Hematopoietic multipotent progenitor cell treated with erythropoietin and hydrocortisone succinate and interleukin-3 and kit ligand, for 17 days (in vitro differentiated cells): ENCODE measurements at regions not wholly inside any gene's neighbourhood (a gene's known extent, or its start where the extent isn't known, plus 50 kb on each side); places are given as distances from the start of the nearest gene placed in this dataset.
"Not testable (repeated sequence)": the region's sequence is repeated elsewhere in the genome, so short reads cannot be mapped to it uniquely, and the experiment has no call there.

Experiments
- DNase-seq: peaks from one replicate; pipeline ENCODE4 v3.0.0-alpha.2; 2015; ENCODE audit warnings: low spot score

DNA sequence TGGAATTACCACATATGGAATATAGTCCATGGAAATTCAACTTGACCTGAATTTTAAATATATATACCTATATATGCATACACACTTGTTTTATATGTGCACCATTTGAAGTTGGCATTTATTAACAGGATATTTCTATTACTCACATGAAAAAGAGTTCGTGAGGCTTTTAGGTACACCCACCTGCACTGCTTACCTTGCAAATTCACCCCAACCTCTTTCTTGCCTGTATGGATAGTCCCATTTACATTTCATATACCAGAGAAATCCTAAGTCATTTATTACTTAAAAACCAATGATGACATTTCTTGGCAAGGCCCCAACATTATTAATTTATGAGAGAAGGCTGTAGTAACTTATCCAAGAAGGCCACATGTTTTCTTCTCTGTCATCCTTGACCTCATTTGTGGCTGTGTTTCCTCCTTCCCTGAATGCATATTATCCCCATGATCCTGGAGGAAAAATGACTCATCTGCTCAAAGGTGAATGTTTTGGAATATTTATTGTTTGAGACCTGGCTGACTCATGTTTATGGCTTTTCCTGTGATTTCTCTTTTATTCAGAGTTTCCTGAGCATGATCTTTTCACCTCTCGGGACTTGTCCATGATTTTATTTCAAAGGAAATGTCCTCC lies 62.2 kb upstream of the FAM241A start:
- DNase-seq = no peak

DNA sequence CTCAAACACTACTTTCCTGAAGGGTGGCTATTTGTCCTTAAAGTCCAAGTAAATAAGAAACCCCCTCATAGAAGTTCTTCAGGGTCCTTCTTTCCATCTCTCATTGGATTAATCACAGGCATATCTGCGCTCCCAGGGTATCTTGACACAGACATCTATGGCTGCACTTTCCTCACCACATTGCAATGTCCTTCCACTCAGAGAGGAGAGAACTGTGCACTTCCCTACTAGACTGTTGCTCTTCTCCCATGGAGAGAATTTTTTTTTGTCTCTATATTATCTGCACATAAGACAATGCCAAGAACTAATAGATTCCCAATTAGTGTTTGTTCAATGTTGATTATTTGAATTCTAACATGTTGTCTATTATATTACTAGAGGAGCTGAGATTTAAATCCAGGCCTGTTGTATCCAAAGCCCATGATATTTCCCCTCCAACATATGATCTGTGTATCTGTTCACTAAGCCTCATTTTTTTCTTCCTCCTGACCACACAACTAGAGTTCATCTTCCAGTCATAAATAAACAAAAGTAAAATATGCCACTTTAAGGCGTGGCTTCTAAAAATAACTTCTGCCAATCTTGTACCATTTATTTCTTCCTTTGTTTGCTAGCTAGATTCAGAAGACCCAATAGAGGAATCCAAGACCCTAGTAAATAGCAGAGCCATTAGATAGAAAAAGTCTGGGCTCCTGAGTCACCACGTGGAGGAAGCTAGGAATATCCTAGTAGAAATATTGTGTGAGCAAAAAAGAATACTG lies 61.5 kb upstream of the FAM241A start:
- no peak for DNase-seq

DNA sequence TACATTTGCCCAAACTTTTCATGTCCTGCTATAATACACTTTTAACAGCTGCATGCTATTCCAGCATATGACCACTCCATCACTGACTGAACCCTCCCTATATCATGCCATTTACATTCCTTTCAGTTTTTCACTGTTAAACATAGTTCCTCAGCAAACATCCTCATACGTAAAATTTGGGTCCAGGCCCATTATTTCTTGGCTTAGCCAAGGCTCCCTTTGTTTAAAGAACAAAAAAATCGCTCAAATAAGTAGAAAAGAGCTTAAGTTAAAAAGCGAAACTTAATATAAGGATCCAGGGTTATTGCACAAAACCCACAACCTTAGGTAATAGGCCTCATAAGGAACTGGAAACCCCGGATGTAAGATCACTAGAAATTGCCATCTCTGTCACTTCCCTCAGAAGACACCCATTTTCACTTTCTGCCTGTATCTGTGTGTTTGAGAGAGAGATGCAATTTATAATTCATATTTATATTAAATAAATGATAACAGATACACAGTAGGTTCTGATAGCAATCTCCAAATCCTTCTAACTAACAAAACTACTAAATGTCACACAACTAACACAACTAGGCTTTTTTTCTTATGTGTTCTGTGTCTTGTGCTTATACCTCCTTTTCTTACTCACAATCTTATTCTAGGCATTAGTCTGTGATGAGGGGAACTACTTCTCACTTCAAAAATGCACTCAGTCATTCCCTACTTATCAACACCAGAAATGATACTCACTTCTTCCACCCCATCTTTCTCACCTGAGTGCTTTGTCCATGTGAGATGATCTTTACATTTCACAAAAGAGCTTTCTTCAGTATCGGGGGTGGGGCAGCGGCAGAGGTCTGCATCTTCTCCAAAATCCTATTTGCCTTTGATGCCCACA lies 59.9 kb upstream of the FAM241A start:
- DNase-seq = no peak

DNA sequence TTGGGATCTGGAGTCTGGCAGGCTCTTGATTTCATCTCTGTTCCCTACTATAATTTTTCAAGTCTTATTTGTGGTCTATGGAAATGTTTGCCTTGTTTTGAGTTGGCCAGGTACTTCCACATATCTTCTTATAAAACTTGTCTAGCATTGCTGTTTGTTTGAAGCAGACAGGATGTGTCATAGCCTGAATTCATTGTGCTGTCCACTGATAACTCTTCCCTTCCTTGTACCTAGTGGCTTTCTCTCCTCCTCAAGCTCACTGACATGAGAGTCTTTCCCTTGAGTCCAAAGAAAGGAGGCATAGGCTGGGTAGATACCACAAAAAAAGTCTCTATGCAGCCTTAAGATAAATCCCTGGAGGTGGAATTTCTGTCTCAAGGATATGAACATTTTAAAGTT lies 59.2 kb upstream of the FAM241A start:
- DNase-seq = no peak

DNA sequence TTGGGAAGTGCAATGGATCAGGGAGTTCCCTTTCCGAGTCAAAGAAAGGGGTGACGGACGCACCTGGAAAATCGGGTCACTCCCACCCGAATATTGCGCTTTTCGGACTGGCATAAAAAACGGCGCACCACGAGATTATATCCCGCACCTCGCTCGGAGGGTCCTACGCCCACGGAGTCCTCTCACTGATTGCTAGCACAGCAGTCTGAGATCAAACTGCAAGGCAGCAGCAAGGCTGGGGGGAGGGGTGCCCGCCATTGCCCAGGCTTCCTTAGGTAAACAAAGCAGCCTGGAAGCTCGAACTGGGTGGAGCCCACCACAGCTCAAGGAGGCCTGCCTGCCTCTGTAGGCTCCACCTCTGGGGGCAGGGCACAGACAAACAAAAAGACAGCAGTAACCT lies 58.6 kb upstream of the FAM241A start:
- not testable (repeated sequence) for DNase-seq

DNA sequence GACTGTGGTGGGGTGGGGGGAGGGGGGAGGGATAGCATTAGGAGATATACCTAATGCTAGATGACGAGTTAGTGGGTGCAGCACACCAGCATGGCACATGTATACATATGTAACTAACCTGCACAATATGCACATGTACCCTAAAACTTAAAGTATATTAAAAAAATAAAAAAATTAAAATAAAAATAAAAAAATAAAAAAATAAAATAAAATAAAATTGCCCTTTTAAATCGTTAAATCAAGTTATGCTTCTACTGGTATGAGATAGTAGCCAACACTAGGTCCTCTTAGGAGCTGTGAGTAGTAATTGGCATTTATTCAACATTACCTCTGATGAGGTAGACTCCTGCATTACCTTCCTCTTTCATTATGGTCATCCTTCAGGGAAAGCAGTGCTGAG lies 52.9 kb upstream of the FAM241A start:
- not testable (repeated sequence) for DNase-seq

DNA sequence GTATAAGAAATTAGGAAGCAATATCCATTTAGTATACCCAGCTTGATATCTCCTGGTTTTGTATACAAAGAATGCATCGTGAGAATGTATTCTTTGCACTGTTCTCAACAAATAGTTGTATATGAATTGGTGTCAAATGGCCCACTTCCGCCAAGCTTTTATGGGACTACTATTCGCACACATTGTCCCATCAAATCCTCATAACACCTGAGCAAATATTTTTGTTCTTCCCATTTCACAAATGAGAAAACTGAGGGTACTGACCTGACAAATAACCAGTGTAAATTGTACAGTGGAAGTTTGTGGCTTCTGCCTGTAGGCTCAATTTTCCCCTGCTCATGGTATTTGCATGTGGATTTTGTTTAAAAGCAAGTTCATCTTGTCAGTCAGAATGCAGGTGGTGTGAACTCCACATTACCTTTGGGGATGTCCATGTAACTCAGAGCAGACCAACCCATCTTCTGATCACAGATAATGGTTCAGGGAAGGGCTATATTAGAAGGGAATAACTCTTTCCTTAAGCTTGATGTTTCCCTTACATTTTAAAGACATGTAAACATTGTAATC lies 51.5 kb upstream of the FAM241A start:
- DNase-seq = no peak

DNA sequence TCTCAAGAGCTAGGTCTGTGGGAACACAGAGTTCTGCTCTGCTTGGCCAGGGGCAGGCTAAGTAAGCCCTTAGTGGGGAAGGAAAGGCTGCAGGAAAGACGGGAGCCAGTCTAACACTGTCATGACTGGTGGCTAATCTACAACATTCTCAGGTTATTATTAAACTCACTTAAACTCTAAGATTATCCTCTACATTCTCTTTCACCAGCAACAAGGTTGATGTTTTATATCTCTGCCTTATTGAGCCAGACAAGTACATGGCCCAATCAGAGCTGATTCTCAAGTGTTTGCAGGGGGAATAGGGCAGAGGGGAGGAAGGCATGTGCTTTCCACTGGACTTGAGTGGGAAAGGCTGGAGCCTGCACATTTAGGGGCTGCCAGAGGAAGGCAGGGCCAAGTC lies 50.9 kb upstream of the FAM241A start:
- no peak for DNase-seq
